ENCODE measurements at regions not wholly inside any gene's neighbourhood (a gene's known extent, or its start where the extent isn't known, plus 50 kb on each side); places are given as distances from the start of the nearest gene placed in this dataset.

DNA sequence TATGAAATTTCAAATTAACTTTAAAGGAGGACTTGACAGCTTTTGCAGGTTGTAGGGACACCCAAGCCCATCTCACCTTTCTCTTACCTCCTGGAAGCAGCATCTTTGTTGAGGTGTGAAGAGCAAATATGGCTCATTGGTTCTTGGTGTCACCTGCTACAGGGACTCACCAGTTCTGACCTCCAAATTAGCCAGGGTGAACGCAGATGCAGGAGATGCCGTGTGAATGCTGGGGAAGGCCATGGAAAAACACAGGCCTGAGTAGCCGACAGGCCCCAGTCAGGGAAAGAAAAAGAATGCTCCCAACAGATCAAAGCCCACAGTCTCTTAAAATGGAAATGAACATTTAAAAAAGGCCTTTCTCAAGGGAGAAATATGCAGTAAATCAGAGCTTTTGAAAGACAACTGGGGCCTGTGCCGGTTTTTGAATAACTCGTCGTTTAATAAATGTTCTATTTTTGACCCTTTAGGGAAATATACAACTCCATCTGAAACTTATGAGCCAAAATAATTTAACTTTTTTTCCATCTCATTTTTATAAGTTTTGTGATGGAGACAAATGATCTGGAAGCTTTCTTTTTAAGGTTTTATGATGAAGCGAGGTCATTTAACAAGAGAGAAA lies 167.5 kb downstream of the CD83 start:
- TF ChIP-seq, protein P1, sequence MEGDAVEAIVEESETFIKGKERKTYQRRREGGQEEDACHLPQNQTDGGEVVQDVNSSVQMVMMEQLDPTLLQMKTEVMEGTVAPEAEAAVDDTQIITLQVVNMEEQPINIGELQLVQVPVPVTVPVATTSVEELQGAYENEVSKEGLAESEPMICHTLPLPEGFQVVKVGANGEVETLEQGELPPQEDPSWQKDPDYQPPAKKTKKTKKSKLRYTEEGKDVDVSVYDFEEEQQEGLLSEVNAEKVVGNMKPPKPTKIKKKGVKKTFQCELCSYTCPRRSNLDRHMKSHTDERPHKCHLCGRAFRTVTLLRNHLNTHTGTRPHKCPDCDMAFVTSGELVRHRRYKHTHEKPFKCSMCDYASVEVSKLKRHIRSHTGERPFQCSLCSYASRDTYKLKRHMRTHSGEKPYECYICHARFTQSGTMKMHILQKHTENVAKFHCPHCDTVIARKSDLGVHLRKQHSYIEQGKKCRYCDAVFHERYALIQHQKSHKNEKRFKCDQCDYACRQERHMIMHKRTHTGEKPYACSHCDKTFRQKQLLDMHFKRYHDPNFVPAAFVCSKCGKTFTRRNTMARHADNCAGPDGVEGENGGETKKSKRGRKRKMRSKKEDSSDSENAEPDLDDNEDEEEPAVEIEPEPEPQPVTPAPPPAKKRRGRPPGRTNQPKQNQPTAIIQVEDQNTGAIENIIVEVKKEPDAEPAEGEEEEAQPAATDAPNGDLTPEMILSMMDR (IDR thresholded peaks at IDR 0.05; ENCODE audit: insufficient read depth, low read depth, low read length): no peak
- no peak for TF ChIP-seq EZH2 (IDR thresholded peaks at IDR 0.05; ENCODE audit: insufficient read depth, low read length)
